NCI-H1048 (cell line): ENCODE measurements at regions not wholly inside any gene's neighbourhood (a gene's known extent, or its start where the extent isn't known, plus 50 kb on each side); places are given as distances from the start of the nearest gene placed in this dataset.
"Not testable (repeated sequence)": the region's sequence is repeated elsewhere in the genome, so short reads cannot be mapped to it uniquely, and the experiment has no call there.

Source experiments
- DNase-seq: peaks from one replicate; lab custom pipeline; 2025; lab: John Stamatoyannopoulos, UW

GRCh38 chrX:115840729-115841409, 279.9 kb downstream of the PLS3 start:
- DNase-seq = not testable (repeated sequence)

GRCh38 chrX:115850986-115851385, 290.0 kb downstream of the PLS3 start:
- not testable (repeated sequence) for DNase-seq

GRCh38 chrX:115853260-115853659, 292.3 kb downstream of the PLS3 start:
- not testable (repeated sequence) for DNase-seq

GRCh38 chrX:115881170-115881569, 289.4 kb upstream of the AGTR2 start:
- DNase-seq = not testable (repeated sequence)

GRCh38 chrX:115884121-115884520, 286.4 kb upstream of the AGTR2 start:
- not testable (repeated sequence) for DNase-seq

GRCh38 chrX:115888041-115888440, 282.5 kb upstream of the AGTR2 start:
- DNase-seq = not testable (repeated sequence)

- not testable (repeated sequence) for DNase-seq
Observed at GRCh38 chrX:115888519-115888918, 282.0 kb upstream of the AGTR2 start.

GRCh38 chrX:115889121-115889890, 281.2 kb upstream of the AGTR2 start:
- DNase-seq = no peak

GRCh38 chrX:115892056-115892708, 278.4 kb upstream of the AGTR2 start:
- no peak for DNase-seq

- no peak for DNase-seq
Observed at GRCh38 chrX:115892787-115893671, 277.5 kb upstream of the AGTR2 start.

- DNase-seq = no peak
Observed at GRCh38 chrX:115894087-115894486, 276.5 kb upstream of the AGTR2 start.

- no peak for DNase-seq
Observed at GRCh38 chrX:115895678-115896329, 274.7 kb upstream of the AGTR2 start.

GRCh38 chrX:115896362-115896761, 274.2 kb upstream of the AGTR2 start:
- no peak for DNase-seq

- DNase-seq = no peak
Observed at GRCh38 chrX:115897956-115898355, 272.6 kb upstream of the AGTR2 start.

- DNase-seq = no peak
Observed at GRCh38 chrX:115898382-115899001, 272.1 kb upstream of the AGTR2 start.

GRCh38 chrX:115900425-115900824, 270.1 kb upstream of the AGTR2 start:
- DNase-seq = no peak

- DNase-seq = no peak
Observed at GRCh38 chrX:115901241-115901640, 269.3 kb upstream of the AGTR2 start.

GRCh38 chrX:115902995-115903394, 267.5 kb upstream of the AGTR2 start:
- no peak for DNase-seq

- no peak for DNase-seq
Observed at GRCh38 chrX:115906276-115906675, 264.3 kb upstream of the AGTR2 start.

GRCh38 chrX:115906881-115907280, 263.7 kb upstream of the AGTR2 start:
- no peak for DNase-seq

GRCh38 chrX:115909017-115909416, 261.5 kb upstream of the AGTR2 start:
- no peak for DNase-seq
